ENCODE measurements at regions not wholly inside any gene's neighbourhood (a gene's known extent, or its start where the extent isn't known, plus 50 kb on each side); places are given as distances from the start of the nearest gene placed in this dataset.
"Not testable (repeated sequence)": the region's sequence is repeated elsewhere in the genome, so short reads cannot be mapped to it uniquely, and the experiment has no call there.

- DNase-seq, result no peak
Observed at GRCh38 chr7:106372595-106373318, 88.0 kb upstream of the NAMPT start.

DNA sequence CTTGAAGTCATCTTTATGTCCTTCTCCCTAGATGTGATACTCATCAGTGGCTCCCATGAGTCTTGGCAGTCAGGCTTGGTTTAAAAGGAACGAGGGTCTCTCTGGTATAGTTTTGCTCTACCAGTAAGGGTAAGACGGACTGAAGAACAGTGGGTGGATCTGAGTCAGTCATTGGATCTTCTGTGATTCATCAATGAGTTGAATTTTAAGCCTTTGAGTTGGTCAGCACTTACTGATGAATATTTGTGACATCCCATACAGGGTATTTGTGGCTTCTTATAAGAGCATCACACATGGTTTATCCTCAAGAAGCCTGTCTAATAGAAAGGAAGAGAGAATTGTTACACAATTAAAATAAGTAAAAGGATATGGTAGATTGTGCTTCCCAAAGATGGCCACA, 87.3 kb upstream of the NAMPT start:
- DNase-seq, result no peak

DNA sequence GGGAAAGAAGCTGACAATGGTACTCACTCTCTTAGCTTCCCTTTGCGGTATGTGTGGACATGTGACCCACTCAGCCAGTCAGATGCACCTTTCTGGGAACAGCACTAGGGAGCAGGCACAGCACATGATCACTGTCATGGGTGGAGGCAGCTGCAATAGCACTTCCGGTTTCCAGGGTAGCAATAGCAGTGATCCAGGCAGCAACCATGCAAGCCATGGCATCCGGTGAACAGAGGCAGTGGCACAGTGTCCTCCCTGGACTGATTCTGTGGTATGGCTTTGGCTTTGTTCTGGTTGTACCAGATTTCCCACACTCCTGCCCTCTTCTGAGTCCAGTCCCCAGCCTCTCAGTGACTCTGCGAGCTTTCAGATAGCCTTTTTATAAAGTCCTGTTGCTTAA, 86.8 kb upstream of the NAMPT start:
- no peak for DNase-seq

- DNase-seq, result no peak
Observed at GRCh38 chr7:106370542-106370941, 85.8 kb upstream of the NAMPT start.

DNA sequence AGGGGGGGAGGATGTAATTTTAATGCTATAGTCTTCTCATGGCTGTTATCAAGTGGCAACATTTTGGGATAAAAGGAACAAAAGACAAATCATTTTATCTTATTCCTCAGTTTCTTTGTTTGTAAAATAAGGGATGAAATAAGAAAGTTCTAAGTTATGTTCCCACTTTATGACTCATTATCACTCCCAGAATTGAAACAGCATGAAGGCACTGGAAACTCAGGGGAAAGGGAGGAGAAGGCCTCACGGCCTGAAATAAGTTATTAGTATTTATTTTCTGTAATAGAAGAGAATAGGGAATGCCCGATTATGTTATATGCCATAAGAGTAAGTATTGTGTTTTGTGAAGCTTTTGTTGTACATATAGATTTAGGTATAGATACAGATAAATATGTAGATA, 85.0 kb upstream of the NAMPT start:
- no peak for DNase-seq

DNA sequence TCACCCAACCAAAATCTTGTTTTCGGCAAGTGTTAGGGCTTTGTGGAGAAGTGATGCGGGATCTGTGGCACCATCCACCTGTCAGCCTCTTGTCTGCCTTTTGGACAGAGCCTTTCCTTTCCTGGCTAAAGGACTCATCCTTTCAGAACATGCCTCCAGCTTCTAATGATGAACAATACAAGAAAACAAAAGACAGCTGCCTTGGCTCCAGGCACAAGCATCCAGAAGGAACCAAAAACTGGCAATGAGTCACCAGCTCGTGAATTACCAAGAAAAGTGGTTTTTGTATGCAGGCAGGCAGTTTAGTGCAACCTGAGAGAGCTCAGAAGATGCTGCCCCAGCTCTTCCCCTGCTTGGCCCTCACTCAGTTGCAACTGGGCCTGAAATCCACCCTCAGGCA, 84.6 kb upstream of the NAMPT start:
- no peak for DNase-seq

- peak in 1 of 2 experiments; percentile 36 for DNase-seq
Observed at GRCh38 chr7:106367664-106368063, 82.9 kb upstream of the NAMPT start.

GRCh38 chr7:106367018-106367420, 82.2 kb upstream of the NAMPT start:
- DNase-seq, result no peak

DNA sequence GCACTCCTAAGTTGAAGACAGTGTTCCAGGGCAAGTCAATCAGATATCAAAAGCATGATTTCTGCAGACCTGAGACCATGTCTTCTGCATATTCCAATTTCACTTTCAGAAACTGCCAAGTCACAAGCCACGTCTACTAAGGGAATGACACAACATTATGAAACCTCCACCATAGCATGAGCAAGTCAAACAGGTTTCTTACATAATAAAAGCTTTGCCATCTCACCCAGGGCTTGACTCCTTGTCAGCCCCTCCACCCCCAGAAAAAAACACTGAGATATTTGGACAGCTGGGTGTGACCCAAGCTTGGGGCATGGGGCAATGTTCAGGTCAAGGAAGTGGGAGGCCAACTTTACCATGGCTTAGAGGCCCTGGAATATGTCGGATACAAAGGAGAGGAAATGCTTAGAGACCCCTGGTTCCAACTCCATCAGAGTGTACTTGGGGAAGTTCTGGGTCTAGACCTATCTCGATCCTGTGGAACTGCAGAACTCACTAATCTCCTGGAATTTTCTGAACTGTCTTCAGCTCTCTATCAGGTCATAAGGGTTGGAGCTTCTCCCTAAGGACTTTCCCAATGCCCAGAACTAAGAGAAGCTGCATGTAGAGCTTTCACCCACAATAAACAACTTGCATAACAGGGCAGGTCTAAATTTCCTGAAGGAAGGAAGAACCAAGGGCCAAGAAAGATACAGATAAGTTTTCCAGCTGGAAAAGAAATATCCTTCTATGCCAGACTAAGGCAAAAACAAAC, 80.6 kb upstream of the NAMPT start:
- no peak for DNase-seq

- DNase-seq, result not testable (repeated sequence)
Observed at GRCh38 chr7:106362507-106362906, 77.7 kb upstream of the NAMPT start.

DNA sequence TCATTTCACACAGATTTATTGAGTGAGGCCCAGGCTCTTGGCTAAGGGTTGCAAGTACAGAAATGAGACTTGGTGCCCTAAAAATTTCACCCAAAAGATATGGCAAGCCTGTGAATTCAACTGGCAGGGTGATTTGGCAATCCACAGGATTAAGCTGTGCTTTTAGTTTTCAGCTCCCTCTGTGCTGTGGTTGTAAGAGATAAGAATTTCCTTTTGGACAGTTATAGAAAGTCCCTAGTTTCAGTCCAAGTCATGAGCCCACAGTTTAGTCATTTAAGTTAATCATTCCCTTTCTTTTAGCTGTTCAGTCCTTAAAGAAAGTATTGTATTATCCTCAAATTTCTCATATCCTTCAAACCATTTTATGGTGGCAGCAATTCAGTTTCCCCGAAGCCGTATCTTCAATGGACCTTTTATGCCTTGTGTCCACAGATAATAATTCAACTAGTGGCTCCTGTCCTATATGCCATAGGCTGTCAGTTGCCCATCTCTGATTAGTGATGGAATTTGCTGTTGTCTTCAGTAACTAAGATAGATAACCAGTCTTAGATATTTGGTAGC, 73.4 kb upstream of the NAMPT start:
- no peak for DNase-seq

DNA sequence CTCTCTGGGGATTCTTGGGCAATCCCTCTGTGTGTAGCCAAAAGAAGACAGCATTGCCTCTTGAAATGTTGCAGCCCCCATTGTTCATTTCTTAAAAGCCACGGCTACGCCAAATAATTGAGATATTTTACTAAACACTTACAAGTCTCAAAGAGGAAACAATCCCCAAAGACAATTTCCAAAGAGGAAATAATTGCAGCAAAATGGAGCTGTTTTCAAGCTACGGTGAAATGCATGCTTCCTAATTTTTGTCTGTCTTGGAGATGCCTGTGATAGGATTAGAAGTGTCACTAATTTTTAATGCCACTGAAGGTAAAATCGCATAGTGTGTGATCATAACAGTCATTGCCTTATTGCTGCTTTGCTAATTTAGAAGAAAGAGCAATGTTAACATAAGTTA, 72.9 kb upstream of the NAMPT start:
- DNase-seq, result no peak

DNA sequence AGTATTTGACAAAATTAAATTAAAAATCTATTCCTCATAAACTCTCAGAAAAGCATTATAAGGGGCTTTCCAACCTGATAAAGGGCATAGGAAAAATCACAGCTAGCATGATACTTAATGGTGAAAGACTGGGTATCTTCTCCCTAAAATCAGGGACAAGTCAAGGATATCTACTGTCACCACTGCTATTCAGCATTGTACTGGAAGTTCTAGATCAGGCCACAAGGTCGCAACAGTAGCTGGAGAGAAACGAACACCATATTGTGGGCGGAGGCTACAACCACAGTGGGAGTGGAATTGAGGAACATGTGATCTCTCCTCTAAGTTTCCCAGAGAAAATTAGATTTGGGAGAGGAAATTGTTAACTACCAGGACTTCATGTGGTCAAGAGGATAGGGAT, 70.0 kb upstream of the NAMPT start:
- no peak for DNase-seq

GRCh38 chr7:106353944-106354343, 69.2 kb upstream of the NAMPT start:
- no peak for DNase-seq

GRCh38 chr7:106348231-106348630, 63.4 kb upstream of the NAMPT start:
- no peak for DNase-seq

- DNase-seq, result peak in 1 of 2 experiments; percentile 29
Observed at GRCh38 chr7:106347229-106347833, 62.5 kb upstream of the NAMPT start.

DNA sequence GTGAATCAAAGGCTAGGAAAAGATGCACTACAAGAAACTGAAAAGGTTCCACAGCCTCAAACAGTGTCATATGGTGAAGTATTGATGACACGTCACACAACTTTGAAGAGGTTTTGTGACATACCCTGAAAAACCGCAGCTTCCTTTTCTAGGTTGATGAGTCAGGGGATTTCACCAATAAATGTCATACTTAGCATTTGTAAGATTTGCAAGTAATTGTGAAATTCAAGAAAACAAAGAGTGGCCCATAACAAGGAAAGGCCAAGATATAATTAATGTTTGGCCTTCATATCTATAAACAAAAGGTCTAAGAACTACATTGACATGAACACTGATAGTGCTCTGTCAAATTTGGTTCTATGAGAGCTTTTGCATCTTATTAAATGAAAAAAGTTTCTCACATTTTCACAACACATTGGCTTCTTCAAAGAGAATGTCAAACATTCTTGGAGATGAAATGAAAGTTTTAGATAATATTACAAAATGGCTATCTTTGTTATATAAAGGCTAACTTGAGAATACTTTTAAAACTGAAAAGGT, 62.0 kb upstream of the NAMPT start:
- DNase-seq, result peak in 1 of 2 experiments; percentile 28

DNA sequence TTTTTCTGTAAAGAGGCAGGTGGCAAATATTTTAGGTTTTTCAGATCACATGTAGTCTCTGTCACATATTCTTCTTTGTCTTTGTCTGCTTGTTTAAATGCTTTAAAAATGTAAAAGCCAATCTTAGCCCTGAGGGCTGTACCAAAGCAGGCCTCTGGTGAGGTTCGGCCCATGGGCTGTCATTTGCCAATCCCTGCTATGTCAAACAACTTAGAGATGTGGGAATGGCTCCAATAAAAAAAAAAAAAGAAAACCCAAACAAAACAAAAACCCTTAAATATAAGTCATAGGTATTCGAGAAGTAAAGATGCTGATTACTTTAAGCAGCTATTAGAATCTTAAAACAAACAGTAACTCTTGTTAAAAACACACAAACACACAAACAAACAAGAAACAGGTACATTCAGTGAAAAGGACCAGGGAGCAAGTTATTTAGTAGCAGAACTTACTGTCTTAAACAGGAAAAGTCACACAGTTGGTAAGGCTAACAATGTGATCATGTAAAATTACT, 61.4 kb upstream of the NAMPT start:
- DNase-seq, result peak in 1 of 2 experiments; percentile 33

DNA sequence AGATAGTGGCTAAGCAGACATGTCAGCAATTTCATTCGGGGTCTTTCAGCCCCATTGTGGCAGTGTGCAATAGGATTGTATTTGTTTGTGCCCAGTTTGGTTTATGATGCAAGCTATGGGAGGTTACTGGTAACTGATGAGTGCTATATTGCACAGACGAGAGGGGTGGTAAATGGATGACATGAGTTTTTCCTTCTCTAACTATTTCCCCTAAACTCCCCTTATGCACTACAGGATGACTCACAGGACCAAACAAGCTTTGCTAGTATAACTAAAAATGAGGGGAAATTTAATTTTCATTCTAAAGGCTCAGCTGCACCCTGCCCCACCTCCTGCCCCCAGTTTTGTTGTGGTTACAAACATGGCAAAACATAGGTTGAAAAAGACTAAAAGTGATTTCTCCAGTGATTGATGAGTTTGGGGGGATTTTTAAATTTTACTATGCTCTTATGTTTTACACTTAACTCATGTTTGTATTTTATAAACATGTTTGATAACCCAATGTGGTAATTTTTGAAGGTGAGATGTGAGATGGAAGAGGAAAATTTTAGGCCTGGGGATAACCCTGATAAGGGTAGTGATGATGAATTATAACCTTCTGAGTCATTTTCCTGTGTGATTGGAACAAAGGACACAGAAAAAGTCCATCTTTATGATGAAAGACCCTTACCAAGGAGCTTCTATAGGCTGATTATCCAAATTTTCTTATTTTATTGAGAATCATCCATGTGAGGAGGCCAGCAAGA, 60.8 kb upstream of the NAMPT start:
- DNase-seq, result peak; percentile 63 to 70

- no peak for DNase-seq
Observed at GRCh38 chr7:106344861-106345260, 60.1 kb upstream of the NAMPT start.

DNA sequence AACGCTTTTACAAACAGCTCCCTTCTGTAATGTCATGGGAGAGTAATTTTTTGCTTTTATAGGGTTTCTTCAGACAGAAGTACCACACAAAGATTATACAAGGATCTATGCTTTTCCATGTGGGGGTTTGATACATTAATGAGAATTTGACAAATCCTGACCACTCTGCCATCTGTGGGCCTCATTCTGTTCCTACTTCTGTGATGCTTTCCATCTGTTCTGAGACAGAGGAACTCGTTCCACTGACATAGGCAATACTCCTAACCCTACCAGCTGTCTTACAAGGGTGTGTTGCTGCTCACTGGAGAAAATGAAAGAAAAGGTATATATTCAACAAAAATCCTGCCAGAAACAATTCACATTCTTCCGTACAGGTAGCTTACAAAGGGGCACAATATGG, 59.4 kb upstream of the NAMPT start:
- no peak for DNase-seq

DNA sequence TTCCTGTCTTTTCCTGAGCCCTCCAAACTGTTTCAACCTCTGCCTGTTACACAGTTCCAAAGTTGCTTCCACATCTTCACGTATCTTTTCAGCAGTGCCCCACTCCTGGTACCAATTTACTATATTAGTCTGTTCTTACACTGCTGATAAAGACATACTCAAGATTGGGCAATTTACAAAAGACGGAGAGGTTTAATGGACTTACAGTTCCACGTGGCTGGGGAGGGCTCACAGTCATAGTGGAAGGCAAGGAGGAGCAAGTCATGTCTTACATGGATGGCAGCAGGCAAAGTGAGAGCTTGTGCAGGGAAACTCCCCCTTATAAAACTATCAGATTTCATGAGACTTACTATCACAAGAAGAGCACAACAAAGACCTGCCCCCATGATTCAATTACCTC, 57.3 kb upstream of the NAMPT start:
- DNase-seq, result not testable (repeated sequence)

- not testable (repeated sequence) for DNase-seq
Observed at GRCh38 chr7:106340247-106340596, 55.4 kb upstream of the NAMPT start.

All from activated T-cell treated with anti-CD3 and anti-CD28 coated beads, Interleukin-2, amount 50 U/mL, for 48 hours (primary cell).